NT2/D1 (cell line): ENCODE measurements at regions not wholly inside any gene's neighbourhood (a gene's known extent, or its start where the extent isn't known, plus 50 kb on each side); places are given as distances from the start of the nearest gene placed in this dataset.

Experiments
- DNase-seq: peaks from one replicate; pipeline ENCODE4 v3.0.0-alpha.2; 2011; ENCODE audit warnings: low read depth, low spot score
- H3K27me3 ChIP-seq: 2 replicates; pipeline ENCODE4 v1.6.0; 2011; ENCODE audit warnings: mild to moderate bottlenecking; ENCODE audit not compliant: insufficient read length, insufficient read depth
- H3K36me3 ChIP-seq: 2 replicates; pipeline ENCODE4 v1.6.1; 2011; ENCODE audit warnings: mild to moderate bottlenecking, low read length, mixed read lengths; ENCODE audit not compliant: insufficient read depth, insufficient read length
- H3K4me1 ChIP-seq: 2 replicates; pipeline ENCODE4 v1.5.1; 2011; ENCODE audit not compliant: insufficient read depth, insufficient read length
- H3K4me3 ChIP-seq: 2 replicates; pipeline ENCODE4 v1.5.1; 2011; ENCODE audit warnings: low read depth; ENCODE audit not compliant: insufficient read length
- H3K9ac ChIP-seq: 2 replicates; pipeline ENCODE4 v1.6.0; 2011; ENCODE audit warnings: low read depth; ENCODE audit not compliant: insufficient read length
- H3K9me3 ChIP-seq: 2 replicates; pipeline ENCODE4 v1.5.1; 2011; ENCODE audit warnings: mild to moderate bottlenecking, low read length; ENCODE audit not compliant: insufficient read depth
- SUZ12 ChIP-seq: IDR thresholded peaks from 2 replicates; pipeline ENCODE4 v1.6.1; 2011; ENCODE audit not compliant: insufficient read length, insufficient read depth; ENCODE audit errors: extremely low read depth
- YY1 ChIP-seq: IDR thresholded peaks from 2 replicates; pipeline ENCODE4 v1.6.1; 2011; ENCODE audit not compliant: insufficient read length, insufficient read depth
- ZNF274 ChIP-seq: IDR thresholded peaks from 2 replicates; pipeline ENCODE4 v1.6.1; 2011; ENCODE audit warnings: mild to moderate bottlenecking, low read depth, low read length

GRCh38 chr6:165941249-165941775 is 226.3 kb downstream of the TBXT start:
- H3K27me3 ChIP-seq, result no peaks in the 10 kb centered on the region
- H3K4me3 ChIP-seq, result no peak overlapping the region
- no peak for DNase-seq
- H3K36me3 ChIP-seq, result no peaks in the 10 kb centered on the region
- no peaks in the 10 kb centered on the region for H3K4me1 ChIP-seq
- H3K9me3 ChIP-seq, result no peaks in the 10 kb centered on the region
- no peak for TF ChIP-seq YY1
- TF ChIP-seq ZNF274, result no peak
- no peak for TF ChIP-seq SUZ12
- no peak overlapping the region for H3K9ac ChIP-seq

- no peak overlapping the region for H3K9ac ChIP-seq
- no peaks in the 10 kb centered on the region for H3K36me3 ChIP-seq
- no peak overlapping the region for H3K4me3 ChIP-seq
- H3K4me1 ChIP-seq, result no peaks in the 10 kb centered on the region
- TF ChIP-seq YY1 (no peak), ZNF274 (no peak), SUZ12 (no peak)
- no peak for DNase-seq
- no peaks in the 10 kb centered on the region for H3K27me3 ChIP-seq
- H3K9me3 ChIP-seq, result no peaks in the 10 kb centered on the region
Measured at GRCh38 chr6:165940366-165940765, 227.3 kb downstream of the TBXT start.

- no peaks in the 10 kb centered on the region for H3K9me3 ChIP-seq
- H3K36me3 ChIP-seq, result no peaks in the 10 kb centered on the region
- no peak overlapping the region for H3K9ac ChIP-seq
- DNase-seq, result no peak
- no peak for TF ChIP-seq YY1
- no peak for TF ChIP-seq SUZ12
- no peak for TF ChIP-seq ZNF274
- no peak overlapping the region for H3K4me3 ChIP-seq
- no peaks in the 10 kb centered on the region for H3K27me3 ChIP-seq
- no peaks in the 10 kb centered on the region for H3K4me1 ChIP-seq
Measured at GRCh38 chr6:165939601-165940290, 227.9 kb downstream of the TBXT start.

- TF ChIP-seq SUZ12 (no peak), ZNF274 (no peak), YY1 (no peak)
Measured at GRCh38 chr6:165939047-165939446, 228.6 kb downstream of the TBXT start.

GRCh38 chr6:165937564-165938358 is 229.9 kb downstream of the TBXT start:
- H3K9ac ChIP-seq, result no peak overlapping the region
- no peaks in the 10 kb centered on the region for H3K9me3 ChIP-seq
- H3K4me3 ChIP-seq, result no peak overlapping the region
- no peaks in the 10 kb centered on the region for H3K4me1 ChIP-seq
- TF ChIP-seq SUZ12 (no peak), YY1 (no peak), ZNF274 (no peak)
- no peaks in the 10 kb centered on the region for H3K27me3 ChIP-seq
- no peaks in the 10 kb centered on the region for H3K36me3 ChIP-seq
- no peak for DNase-seq

More at GRCh38 chr6:165939047-165939446, 228.6 kb downstream of the TBXT start:
- Histone ChIP-seq H3K4me1 (no peaks in the 10 kb centered on the region), H3K27me3 (no peaks in the 10 kb centered on the region), H3K9me3 (no peaks in the 10 kb centered on the region), H3K4me3 (no peak overlapping the region), H3K36me3 (no peaks in the 10 kb centered on the region), H3K9ac (no peak overlapping the region)
- no peak for DNase-seq

- H3K9ac ChIP-seq, result no peak overlapping the region
- H3K9me3 ChIP-seq, result no peaks in the 10 kb centered on the region
- TF ChIP-seq ZNF274, result no peak
- TF ChIP-seq YY1, result no peak
- TF ChIP-seq SUZ12, result no peak
- no peaks in the 10 kb centered on the region for H3K36me3 ChIP-seq
- H3K4me3 ChIP-seq, result no peak overlapping the region
- H3K27me3 ChIP-seq, result no peaks in the 10 kb centered on the region
- no peaks in the 10 kb centered on the region for H3K4me1 ChIP-seq
- no peak for DNase-seq
Measured at GRCh38 chr6:165936660-165937059, 231.0 kb downstream of the TBXT start.

- TF ChIP-seq YY1 (no peak), SUZ12 (no peak), ZNF274 (no peak)
- H3K27me3 ChIP-seq, result no peaks in the 10 kb centered on the region
- DNase-seq, result no peak
- H3K4me1 ChIP-seq, result no peaks in the 10 kb centered on the region
- H3K4me3 ChIP-seq, result no peak overlapping the region
- H3K36me3 ChIP-seq, result no peaks in the 10 kb centered on the region
- H3K9ac ChIP-seq, result no peak overlapping the region
- H3K9me3 ChIP-seq, result no peaks in the 10 kb centered on the region
Measured at GRCh38 chr6:165936096-165936495, 231.6 kb downstream of the TBXT start.
